ENCODE measurements at regions not wholly inside any gene's neighbourhood (a gene's known extent, or its start where the extent isn't known, plus 50 kb on each side); places are given as distances from the start of the nearest gene placed in this dataset.
"Not testable (repeated sequence)": the region's sequence is repeated elsewhere in the genome, so short reads cannot be mapped to it uniquely, and the experiment has no call there.

DNA sequence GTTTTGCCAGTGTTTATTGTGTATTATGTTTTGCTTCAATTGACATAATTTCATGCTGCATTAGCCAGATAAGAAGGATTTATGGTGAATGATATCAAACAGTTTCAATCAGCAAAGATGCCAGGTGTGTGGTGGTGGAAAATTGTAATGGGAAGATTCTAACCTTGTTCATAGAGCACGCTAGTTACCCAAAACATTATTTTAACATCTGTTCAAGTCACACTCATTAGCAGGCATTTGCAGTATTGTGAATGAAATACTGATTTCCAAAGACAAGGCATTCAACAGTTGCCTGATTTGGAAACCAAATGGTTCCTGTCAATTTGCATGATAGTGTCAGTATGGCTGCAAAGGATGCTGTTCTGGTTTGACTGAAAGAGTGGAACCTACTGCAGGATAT lies 129.7 kb downstream of the EPC1 start:
- Histone ChIP-seq H3K9ac (ENCODE audit: low read length) (no peak overlapping the region), H3K4me3 (ENCODE audit: low read length) (no peak overlapping the region), H3K27me3 (replicated peaks; ENCODE audit: control insufficient read depth, insufficient read depth, low read length) (no peaks in the 10 kb centered on the region), H3K4me1 (ENCODE audit: control insufficient read depth, insufficient read depth, low read length) (no peaks in the 10 kb centered on the region), H3K36me3 (ENCODE audit: control insufficient read depth, insufficient read depth, low read length, severe bottlenecking) (no peaks in the 10 kb centered on the region), H3K9me3 (ENCODE audit: control insufficient read depth, low read length) (peaks cover 16% of the 10 kb centered on the region)
- no peak for DNase-seq (ENCODE audit: low read depth)

DNA sequence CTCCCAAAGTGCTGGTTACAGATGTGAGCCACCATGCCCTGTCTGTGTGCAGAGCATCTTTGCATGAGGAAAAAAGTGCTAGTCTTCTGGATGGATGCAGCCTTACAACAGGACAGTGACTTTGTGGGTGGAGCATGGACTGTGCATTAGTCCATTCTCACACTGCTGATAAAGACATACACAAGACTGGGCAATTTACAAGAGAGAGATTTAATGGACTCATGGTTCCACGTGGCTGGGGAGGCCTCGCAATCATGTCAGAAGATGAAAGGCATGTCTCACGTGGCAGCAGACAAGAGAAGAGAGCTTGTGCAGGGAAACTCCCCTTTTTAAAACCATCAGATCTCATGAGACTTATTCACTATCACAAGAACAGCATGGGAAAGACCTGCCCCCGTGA lies 133.1 kb downstream of the EPC1 start:
- H3K36me3 ChIP-seq (ENCODE audit: control insufficient read depth, insufficient read depth, low read length, severe bottlenecking); H3K4me3 ChIP-seq (ENCODE audit: low read length); DNase-seq (ENCODE audit: low read depth); H3K27me3 ChIP-seq (replicated peaks; ENCODE audit: control insufficient read depth, insufficient read depth, low read length); H3K9me3 ChIP-seq (ENCODE audit: control insufficient read depth, low read length); H3K9ac ChIP-seq (ENCODE audit: low read length); H3K4me1 ChIP-seq (ENCODE audit: control insufficient read depth, insufficient read depth, low read length): not testable (repeated sequence)

DNA sequence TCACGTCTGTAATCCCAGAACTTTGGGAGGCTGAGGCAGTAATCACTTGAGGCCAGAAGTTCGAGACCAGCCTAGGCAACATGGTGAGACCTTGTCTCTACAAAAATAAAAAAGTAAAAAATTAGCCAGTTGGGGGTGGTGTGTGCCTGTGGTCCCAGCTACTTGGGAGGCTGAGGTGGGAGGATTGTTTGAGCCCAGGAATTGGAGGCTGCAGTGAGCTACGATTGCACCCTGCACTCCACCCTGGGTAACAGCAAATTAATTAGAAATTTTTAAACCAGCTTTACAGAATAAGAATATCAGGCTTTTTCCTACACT lies 136.0 kb downstream of the EPC1 start:
- no peak overlapping the region for H3K4me3 ChIP-seq (ENCODE audit: low read length)
- no peaks in the 10 kb centered on the region for H3K27me3 ChIP-seq (replicated peaks; ENCODE audit: control insufficient read depth, insufficient read depth, low read length)
- no peak for DNase-seq (ENCODE audit: low read depth)
- H3K4me1 ChIP-seq (ENCODE audit: control insufficient read depth, insufficient read depth, low read length) = no peaks in the 10 kb centered on the region
- no peaks in the 10 kb centered on the region for H3K9me3 ChIP-seq (ENCODE audit: control insufficient read depth, low read length)
- no peak overlapping the region for H3K9ac ChIP-seq (ENCODE audit: low read length)
- no peaks in the 10 kb centered on the region for H3K36me3 ChIP-seq (ENCODE audit: control insufficient read depth, insufficient read depth, low read length, severe bottlenecking)

DNA sequence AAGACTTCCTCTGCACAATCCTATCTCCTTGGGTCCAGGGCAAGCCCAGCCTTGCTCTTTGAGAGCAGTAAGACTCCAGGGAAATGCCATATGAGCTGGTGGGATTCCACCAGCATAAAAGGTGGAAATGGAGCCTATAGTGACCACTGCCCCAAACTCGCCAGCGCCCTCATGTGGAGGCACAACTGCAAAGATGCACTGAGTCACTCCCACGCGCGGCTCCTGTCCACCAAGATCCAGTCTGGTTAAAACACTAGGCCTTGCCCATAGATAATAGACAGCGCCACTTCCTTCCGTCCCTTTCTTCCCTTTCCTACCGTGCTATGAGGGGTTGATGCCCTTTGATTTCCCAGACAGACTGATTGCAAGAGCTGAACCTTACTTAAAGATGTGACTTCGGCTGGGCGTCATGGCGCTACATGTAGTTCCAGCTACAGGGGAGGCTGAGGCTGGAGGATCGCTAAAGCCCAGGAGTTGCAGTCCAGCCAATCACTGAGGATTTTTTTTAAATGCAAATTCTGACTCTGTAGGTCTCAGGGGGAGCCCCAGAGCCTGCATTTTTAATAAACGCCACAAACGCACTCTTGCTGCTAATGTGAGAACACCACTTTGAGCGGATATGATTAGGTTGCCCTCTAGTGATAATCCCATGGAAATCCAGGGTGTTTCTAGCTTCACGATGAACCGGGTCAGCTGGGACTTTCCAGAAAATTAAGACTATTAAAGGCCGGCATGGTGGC lies 136.5 kb downstream of the EPC1 start:
- no peak overlapping the region for H3K4me3 ChIP-seq (ENCODE audit: low read length)
- DNase-seq (ENCODE audit: low read depth) = peak; percentile 45
- H3K9ac ChIP-seq (ENCODE audit: low read length) = no peak overlapping the region
- H3K4me1 ChIP-seq (ENCODE audit: control insufficient read depth, insufficient read depth, low read length) = peaks cover 5% of the 10 kb centered on the region
- H3K36me3 ChIP-seq (ENCODE audit: control insufficient read depth, insufficient read depth, low read length, severe bottlenecking) = no peaks in the 10 kb centered on the region
- H3K9me3 ChIP-seq (ENCODE audit: control insufficient read depth, low read length) = no peaks in the 10 kb centered on the region
- H3K27me3 ChIP-seq (replicated peaks; ENCODE audit: control insufficient read depth, insufficient read depth, low read length) = no peaks in the 10 kb centered on the region

DNA sequence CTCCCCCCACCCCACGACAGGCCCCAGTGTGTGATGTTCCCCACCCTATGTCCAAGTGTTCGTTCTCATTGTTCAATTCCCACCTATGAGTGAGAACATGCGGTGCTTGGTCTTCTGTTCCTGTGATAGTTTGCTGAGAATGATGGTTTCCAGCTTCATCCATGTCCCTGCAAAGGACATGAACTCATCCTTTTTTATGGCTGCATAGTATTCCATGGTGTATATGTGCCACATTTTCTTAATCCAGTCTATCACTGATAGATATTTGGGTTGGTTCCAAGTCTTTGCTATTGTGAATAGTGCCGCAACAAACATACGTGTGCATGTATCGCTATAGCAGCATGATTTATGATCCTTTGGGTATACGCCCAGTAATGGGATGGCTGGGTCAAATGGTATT lies 139.0 kb downstream of the EPC1 start:
- H3K36me3 ChIP-seq (ENCODE audit: control insufficient read depth, insufficient read depth, low read length, severe bottlenecking); H3K4me3 ChIP-seq (ENCODE audit: low read length); H3K9me3 ChIP-seq (ENCODE audit: control insufficient read depth, low read length); DNase-seq (ENCODE audit: low read depth); H3K9ac ChIP-seq (ENCODE audit: low read length); H3K27me3 ChIP-seq (replicated peaks; ENCODE audit: control insufficient read depth, insufficient read depth, low read length): not testable (repeated sequence)
- peaks cover 16% of the 10 kb centered on the region for H3K4me1 ChIP-seq (ENCODE audit: control insufficient read depth, insufficient read depth, low read length)

DNA sequence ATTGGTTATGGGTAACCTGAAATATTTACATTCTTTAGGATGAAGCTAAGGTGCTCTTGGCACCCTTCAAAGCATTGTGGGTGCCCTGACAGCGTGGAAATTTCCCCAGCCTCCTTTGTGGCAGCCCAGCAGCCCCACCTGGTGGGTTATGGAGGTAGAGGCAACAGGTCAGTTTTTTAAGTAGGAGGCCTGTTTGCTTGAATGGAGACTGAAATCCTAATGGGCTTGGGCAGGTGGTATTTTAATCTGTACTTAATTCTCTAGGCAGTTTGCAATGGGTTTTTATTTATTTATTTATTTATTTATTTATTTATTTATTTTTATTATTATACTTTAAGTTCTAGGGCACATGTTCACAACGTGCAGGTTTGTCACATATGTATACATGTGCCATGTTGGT lies 139.4 kb downstream of the EPC1 start:
- Histone ChIP-seq H3K9me3 (ENCODE audit: control insufficient read depth, low read length) (no peaks in the 10 kb centered on the region), H3K27me3 (replicated peaks; ENCODE audit: control insufficient read depth, insufficient read depth, low read length) (no peaks in the 10 kb centered on the region), H3K9ac (ENCODE audit: low read length) (no peak overlapping the region), H3K4me1 (ENCODE audit: control insufficient read depth, insufficient read depth, low read length) (peaks cover 16% of the 10 kb centered on the region), H3K36me3 (ENCODE audit: control insufficient read depth, insufficient read depth, low read length, severe bottlenecking) (no peaks in the 10 kb centered on the region), H3K4me3 (ENCODE audit: low read length) (no peak overlapping the region)
- DNase-seq (ENCODE audit: low read depth) = peak; percentile 57

DNA sequence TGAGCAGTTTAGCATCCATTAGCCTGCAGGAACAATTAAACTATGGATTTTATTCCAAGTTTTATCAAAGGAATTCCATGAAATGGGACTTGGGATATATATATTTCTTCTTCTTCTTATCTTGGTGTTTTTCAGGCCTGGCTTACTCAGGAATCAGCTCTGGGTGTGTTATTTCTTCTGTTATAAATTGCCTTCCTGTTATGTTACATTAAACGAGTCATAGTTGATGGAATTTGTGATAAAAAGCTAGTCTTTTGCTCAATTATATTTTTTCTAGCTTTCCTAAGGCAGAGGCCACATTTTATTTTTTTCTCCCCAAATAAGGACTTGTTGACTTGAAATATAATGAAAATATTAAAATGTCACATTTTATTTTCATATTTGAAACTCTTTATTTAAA lies 141.3 kb downstream of the EPC1 start:
- Histone ChIP-seq H3K27me3 (replicated peaks; ENCODE audit: control insufficient read depth, insufficient read depth, low read length) (no peaks in the 10 kb centered on the region), H3K4me1 (ENCODE audit: control insufficient read depth, insufficient read depth, low read length) (peaks cover 16% of the 10 kb centered on the region), H3K9ac (ENCODE audit: low read length) (no peak overlapping the region), H3K9me3 (ENCODE audit: control insufficient read depth, low read length) (no peaks in the 10 kb centered on the region), H3K4me3 (ENCODE audit: low read length) (no peak overlapping the region), H3K36me3 (ENCODE audit: control insufficient read depth, insufficient read depth, low read length, severe bottlenecking) (no peaks in the 10 kb centered on the region)
- DNase-seq (ENCODE audit: low read depth) = peak; percentile 72

DNA sequence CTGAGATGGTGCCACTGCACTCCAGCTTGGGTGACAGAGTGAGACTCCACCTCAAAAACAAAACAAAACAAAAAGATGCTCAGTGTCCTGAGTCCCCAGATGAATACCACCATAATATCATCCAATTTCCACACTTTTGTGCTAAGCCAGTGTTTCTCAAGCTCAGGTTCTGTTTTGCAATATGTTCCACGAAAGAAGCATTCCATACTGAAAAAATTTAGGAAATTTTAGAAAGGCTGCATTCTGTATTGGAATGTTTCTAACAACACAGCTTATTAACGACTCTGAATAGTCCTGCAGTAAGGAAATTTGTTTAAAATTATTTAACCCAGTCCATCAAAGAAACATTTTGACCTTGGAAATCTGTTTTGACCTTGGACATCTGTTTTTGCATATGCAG lies 142.4 kb downstream of the EPC1 start:
- DNase-seq (ENCODE audit: low read depth) = peak; percentile 85
- Histone ChIP-seq H3K4me3 (ENCODE audit: low read length) (no peak overlapping the region), H3K9me3 (ENCODE audit: control insufficient read depth, low read length) (no peaks in the 10 kb centered on the region), H3K27me3 (replicated peaks; ENCODE audit: control insufficient read depth, insufficient read depth, low read length) (no peaks in the 10 kb centered on the region), H3K9ac (ENCODE audit: low read length) (no peak overlapping the region), H3K36me3 (ENCODE audit: control insufficient read depth, insufficient read depth, low read length, severe bottlenecking) (no peaks in the 10 kb centered on the region), H3K4me1 (ENCODE audit: control insufficient read depth, insufficient read depth, low read length) (peaks cover 16% of the 10 kb centered on the region)

DNA sequence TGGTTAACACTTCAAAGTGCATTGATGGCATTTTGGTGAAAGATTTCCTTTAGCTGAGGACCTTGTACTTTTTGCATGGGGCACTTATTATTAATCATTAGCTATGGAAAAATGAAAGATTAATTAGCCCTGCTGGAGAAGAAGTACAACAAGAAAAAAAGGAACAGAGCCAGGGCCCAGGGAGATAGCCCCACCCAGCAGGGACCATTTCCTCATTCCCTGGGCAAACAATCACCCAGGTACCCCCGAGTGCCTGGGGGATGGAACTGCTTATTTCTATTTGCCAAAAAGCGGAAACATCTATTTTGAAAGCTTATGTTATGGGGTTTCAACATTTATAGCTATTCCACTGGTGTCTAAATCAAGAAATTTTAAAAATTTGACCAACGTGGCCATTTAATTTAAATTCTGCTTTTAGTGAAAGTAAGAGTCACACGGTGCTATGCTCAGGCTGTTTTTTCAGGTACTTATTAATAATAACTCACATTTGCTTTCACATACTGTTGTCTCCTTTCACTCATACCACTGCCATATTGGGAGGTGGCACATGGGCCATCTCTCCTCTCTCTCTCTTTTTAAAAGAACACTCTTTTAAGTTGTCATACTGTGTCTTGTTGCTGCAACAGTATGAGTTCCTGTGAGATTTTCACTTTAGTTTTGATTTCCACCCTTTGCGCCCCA lies 143.6 kb upstream of the KIF5B start:
- Histone ChIP-seq H3K4me3 (ENCODE audit: low read length) (no peak overlapping the region), H3K27me3 (replicated peaks; ENCODE audit: control insufficient read depth, insufficient read depth, low read length) (no peaks in the 10 kb centered on the region), H3K9me3 (ENCODE audit: control insufficient read depth, low read length) (no peaks in the 10 kb centered on the region), H3K36me3 (ENCODE audit: control insufficient read depth, insufficient read depth, low read length, severe bottlenecking) (no peaks in the 10 kb centered on the region), H3K4me1 (ENCODE audit: control insufficient read depth, insufficient read depth, low read length) (peaks cover 6% of the 10 kb centered on the region), H3K9ac (ENCODE audit: low read length) (no peak overlapping the region)
- DNase-seq (ENCODE audit: low read depth) = no peak

DNA sequence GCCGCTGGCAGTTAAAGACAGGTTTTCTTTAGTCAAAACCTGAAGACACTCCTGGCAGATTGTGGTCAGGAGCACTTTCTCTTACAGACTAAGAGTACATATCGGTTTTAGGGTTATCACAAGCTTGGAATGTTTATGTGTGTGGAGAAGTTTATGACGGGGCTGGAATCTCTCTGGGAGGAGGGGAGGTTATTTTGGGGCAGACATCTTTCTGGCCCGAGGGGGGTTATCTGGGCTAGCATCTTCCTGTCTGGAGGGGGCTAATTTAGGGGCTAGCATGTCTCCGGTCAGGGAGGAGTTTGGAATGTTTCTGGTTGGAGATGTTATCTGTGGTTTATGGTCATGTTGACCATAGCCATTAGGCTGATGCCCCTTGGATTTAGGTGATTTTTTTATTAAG lies 141.2 kb upstream of the KIF5B start:
- H3K4me1 ChIP-seq (ENCODE audit: control insufficient read depth, insufficient read depth, low read length) = no peaks in the 10 kb centered on the region
- no peaks in the 10 kb centered on the region for H3K27me3 ChIP-seq (replicated peaks; ENCODE audit: control insufficient read depth, insufficient read depth, low read length)
- H3K4me3 ChIP-seq (ENCODE audit: low read length) = no peak overlapping the region
- no peak overlapping the region for H3K9ac ChIP-seq (ENCODE audit: low read length)
- DNase-seq (ENCODE audit: low read depth) = no peak
- H3K9me3 ChIP-seq (ENCODE audit: control insufficient read depth, low read length) = no peaks in the 10 kb centered on the region
- H3K36me3 ChIP-seq (ENCODE audit: control insufficient read depth, insufficient read depth, low read length, severe bottlenecking) = no peaks in the 10 kb centered on the region

DNA sequence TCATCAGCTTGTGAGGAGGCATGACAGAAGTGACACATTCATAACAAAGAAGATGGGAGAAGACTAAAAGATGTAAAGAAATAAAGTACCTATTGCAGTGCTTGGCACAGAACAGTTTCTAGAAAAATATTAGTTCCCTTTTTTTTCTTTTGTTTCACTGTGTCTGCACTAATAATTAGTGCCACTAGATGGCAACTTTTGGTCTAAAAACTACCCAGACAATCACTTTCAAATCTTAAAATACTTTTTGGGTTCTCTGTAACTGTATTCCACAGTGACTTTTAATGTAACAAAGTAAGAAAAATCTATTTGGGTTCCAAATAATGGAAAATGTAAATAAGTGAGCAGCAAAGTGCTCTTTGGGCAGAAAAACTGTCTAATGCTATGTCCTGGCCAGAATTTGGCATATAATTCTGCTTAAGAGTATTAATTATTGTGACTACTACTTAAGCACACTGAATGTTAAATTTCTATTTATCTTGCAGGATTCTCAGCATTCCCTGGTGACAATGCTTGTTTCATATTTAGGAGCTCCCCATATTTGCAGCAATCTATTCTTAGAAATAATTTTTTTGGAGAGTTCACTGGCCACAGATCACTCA lies 134.8 kb upstream of the KIF5B start:
- peak; percentile 80 for DNase-seq (ENCODE audit: low read depth)
- no peak overlapping the region for H3K4me3 ChIP-seq (ENCODE audit: low read length)
- H3K9me3 ChIP-seq (ENCODE audit: control insufficient read depth, low read length) = no peaks in the 10 kb centered on the region
- no peaks in the 10 kb centered on the region for H3K27me3 ChIP-seq (replicated peaks; ENCODE audit: control insufficient read depth, insufficient read depth, low read length)
- H3K36me3 ChIP-seq (ENCODE audit: control insufficient read depth, insufficient read depth, low read length, severe bottlenecking) = no peaks in the 10 kb centered on the region
- no peaks in the 10 kb centered on the region for H3K4me1 ChIP-seq (ENCODE audit: control insufficient read depth, insufficient read depth, low read length)
- no peak overlapping the region for H3K9ac ChIP-seq (ENCODE audit: low read length)
